Globus pallidus (tissue), 1 donor: ENCODE measurements at regions not wholly inside any gene's neighbourhood (a gene's known extent, or its start where the extent isn't known, plus 50 kb on each side); places are given as distances from the start of the nearest gene placed in this dataset.

Source experiments
- DNase-seq: peaks from one replicate; pipeline ENCODE4 v3.0.0-alpha.2; 2015; ENCODE audit warnings: low spot score

GRCh38 chr16:73214825-73215677, 167.1 kb upstream of the ZFHX3 start:
- no peak for DNase-seq

- DNase-seq, result no peak
These were observed 166.0 kb upstream of the ZFHX3 start for GRCh38 chr16:73213732-73214455.

- no peak for DNase-seq
These were observed 164.5 kb upstream of the ZFHX3 start for GRCh38 chr16:73212431-73212830.

- no peak for DNase-seq
These were observed 162.8 kb upstream of the ZFHX3 start for GRCh38 chr16:73210686-73211085.

GRCh38 chr16:73210084-73210483, 162.2 kb upstream of the ZFHX3 start:
- DNase-seq, result no peak

- no peak for DNase-seq
These were observed 161.3 kb upstream of the ZFHX3 start for GRCh38 chr16:73209190-73209589.

GRCh38 chr16:73206151-73206707, 158.3 kb upstream of the ZFHX3 start:
- no peak for DNase-seq

GRCh38 chr16:73205153-73205886, 157.4 kb upstream of the ZFHX3 start:
- no peak for DNase-seq

- no peak for DNase-seq
These were observed 156.6 kb upstream of the ZFHX3 start for GRCh38 chr16:73204359-73205152.

GRCh38 chr16:73202161-73202729, 154.3 kb upstream of the ZFHX3 start:
- no peak for DNase-seq

GRCh38 chr16:73199214-73199613, 151.3 kb upstream of the ZFHX3 start:
- no peak for DNase-seq

GRCh38 chr16:73198481-73198880, 150.6 kb upstream of the ZFHX3 start:
- DNase-seq, result no peak

- DNase-seq, result no peak
These were observed 149.7 kb upstream of the ZFHX3 start for GRCh38 chr16:73197598-73197997.

- DNase-seq, result peak; percentile 70
These were observed 148.7 kb upstream of the ZFHX3 start for GRCh38 chr16:73196670-73197069.

GRCh38 chr16:73193464-73193863, 145.5 kb upstream of the ZFHX3 start:
- no peak for DNase-seq

- no peak for DNase-seq
These were observed 144.4 kb upstream of the ZFHX3 start for GRCh38 chr16:73192232-73192894.

- no peak for DNase-seq
These were observed 143.7 kb upstream of the ZFHX3 start for GRCh38 chr16:73191660-73192046.

GRCh38 chr16:73190688-73191659, 143.0 kb upstream of the ZFHX3 start:
- DNase-seq, result no peak

- no peak for DNase-seq
These were observed 142.3 kb upstream of the ZFHX3 start for GRCh38 chr16:73190256-73190655.
